ENCODE measurements at regions not wholly inside any gene's neighbourhood (a gene's known extent, or its start where the extent isn't known, plus 50 kb on each side); places are given as distances from the start of the nearest gene placed in this dataset.

- no peak for TF ChIP-seq POLR2AphosphoS5 (IDR thresholded peaks at IDR 0.05)
- no peak for TF ChIP-seq CTCF (IDR thresholded peaks at IDR 0.05)
- TF ChIP-seq POLR2A (IDR thresholded peaks at IDR 0.05), result no peak
Observed at GRCh38 chr11:19405966-19406365, 165.2 kb upstream of the E2F8 start.
